GM12873 (cell line): ENCODE measurements at regions not wholly inside any gene's neighbourhood (a gene's known extent, or its start where the extent isn't known, plus 50 kb on each side); places are given as distances from the start of the nearest gene placed in this dataset.

ENCODE experiments used
- CTCF ChIP-seq: IDR thresholded peaks from 2 replicates; pipeline ENCODE4 v1.5.1; 2012; ENCODE audit warnings: low read depth, mild to moderate bottlenecking, moderate library complexity, low read length, control low read depth; ENCODE audit not compliant: insufficient read depth; ENCODE audit errors: missing control alignments

DNA sequence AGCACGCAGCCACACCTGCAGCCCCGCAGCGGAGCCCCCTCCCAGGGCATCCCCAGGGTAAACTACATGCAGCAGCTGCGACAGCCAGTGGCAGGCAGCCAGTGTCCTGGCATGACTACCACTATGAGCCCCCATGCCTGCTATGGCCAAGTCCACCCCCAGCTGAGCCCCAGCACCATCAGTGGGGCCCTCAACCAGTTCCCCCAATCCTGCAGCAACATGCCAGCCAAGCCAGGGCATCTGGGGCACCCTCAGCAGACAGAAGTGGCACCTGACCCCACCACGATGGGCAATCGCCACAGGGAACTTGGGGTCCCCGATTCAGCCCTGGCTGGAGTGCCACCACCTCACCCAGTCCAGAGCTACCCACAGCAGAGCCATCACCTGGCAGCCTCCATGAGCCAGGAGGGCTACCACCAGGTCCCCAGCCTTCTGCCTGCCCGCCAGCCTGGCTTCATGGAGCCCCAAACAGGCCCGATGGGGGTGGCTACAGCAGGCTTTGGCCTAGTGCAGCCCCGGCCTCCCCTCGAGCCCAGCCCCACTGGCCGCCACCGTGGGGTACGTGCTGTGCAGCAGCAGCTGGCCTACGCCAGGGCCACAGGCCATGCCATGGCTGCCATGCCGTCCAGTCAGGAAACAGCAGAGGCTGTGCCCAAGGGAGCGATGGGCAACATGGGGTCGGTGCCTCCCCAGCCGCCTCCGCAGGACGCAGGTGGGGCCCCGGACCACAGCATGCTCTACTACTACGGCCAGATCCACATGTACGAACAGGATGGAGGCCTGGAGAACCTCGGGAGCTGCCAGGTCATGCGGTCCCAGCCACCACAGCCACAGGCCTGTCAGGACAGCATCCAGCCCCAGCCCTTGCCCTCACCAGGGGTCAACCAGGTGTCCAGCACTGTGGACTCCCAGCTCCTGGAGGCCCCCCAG, 254.1 kb downstream of the GLI2 start:
- no peak for TF ChIP-seq CTCF

DNA sequence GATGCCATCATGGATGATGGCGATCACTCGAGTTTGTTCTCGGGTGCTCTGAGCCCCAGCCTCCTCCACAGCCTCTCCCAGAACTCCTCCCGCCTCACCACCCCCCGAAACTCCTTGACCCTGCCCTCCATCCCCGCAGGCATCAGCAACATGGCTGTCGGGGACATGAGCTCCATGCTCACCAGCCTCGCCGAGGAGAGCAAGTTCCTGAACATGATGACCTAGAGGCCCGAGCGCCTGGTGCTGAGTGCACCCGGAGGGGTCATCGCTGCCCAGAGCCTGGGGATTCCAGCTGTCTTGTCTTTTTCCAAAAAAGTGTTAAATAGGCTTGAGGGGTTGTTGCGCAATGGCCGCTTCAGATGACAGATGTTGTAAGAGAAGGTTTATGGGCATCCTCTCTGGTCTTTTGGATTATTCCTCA, 254.8 kb downstream of the GLI2 start:
- no peak for TF ChIP-seq CTCF

DNA sequence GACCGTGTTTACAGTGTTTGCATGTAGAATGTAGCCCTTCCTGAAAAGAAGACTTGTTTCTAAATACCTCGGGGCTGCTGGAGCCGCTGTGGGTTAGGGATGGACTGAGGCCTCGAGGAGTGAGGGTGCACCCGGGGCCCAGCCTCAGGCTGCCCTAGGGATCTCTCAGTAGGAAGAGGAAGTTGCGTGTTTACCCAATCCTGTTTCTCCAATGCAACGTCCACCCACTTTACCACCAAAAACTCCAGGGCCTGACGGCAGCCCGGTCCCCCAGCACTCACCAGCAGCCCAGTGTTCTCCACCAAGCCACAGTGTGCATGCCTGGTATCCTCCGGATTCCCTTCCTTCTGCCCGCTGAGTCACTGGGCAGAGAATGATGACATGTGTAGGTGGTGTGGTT, 255.8 kb downstream of the GLI2 start:
- TF ChIP-seq CTCF, result no peak

DNA sequence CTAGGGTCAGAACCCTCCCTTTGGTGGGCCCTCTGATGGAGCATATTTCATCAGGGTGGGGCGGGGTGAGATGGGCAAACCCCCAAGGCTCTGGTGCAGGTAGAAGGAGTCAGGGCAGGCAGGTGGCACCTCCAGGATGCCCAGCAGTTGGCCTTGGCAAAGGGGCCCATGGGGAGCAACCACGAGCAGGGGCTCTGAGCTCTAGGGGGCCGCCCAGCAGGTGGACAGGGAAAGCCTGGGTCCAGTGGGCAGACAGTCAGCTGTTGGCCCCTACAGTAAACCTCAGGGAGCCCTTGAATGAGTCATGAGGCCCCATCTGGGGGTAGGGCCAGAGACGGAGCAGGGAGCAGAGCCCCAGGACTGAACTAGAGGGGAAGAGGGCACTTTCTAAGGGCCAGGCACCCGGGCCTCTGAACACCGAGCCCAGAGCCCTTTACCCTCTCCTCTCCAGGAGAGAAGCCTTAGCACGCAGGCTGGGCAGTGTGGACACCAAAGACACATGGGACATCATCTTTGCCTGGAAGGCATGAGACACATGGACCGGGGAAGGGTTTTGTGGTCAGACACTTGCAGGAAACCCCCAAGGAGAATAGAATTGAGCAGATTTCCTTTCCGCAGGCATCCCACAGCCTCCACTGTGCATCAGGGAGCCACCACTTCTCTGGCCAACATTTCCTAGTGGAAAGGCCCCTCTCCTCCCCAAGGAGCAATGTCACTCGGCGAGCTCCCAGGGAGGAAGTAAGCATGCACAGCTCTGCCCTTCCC, 257.3 kb downstream of the GLI2 start:
- TF ChIP-seq CTCF, result no peak

- TF ChIP-seq CTCF, result no peak
These were observed 258.0 kb downstream of the GLI2 start for GRCh38 chr2:120993661-120994060.

DNA sequence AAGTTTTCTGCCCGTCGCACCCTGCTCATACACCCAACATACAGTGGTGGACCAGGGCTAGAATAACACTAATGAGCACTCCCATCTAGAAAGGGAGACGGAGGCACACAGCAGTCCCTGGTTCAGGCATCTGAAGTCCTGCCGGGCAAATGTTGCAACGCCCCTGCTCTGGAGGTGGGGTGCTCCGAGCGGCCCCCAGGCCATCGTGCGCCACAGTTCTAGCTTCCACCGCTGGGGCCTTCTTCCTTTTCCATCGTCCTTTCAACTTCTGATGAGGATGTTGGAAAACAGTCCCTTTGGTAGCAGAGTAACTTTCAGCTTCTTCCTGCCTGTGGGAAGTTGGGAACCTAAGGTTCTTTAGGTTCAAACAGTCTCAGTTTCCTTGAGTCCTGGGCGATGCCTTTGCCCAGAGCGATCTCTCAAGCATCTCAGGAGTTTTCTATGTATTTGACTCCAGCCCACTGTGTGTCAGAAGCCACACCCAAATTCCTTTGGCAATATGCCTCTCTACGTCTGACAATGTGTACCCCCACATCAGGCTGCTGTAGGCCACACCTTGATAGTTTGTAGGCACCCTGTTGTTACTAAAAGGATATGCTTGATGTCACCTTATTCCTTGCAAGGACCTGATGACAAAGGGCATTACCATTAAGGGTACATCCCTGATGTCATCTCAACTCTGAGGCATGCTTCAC, 258.8 kb downstream of the GLI2 start:
- no peak for TF ChIP-seq CTCF

- TF ChIP-seq CTCF, result no peak
These were observed 259.5 kb downstream of the GLI2 start for GRCh38 chr2:120995152-120995551.
